GM23338 (cell line): ENCODE measurements at regions not wholly inside any gene's neighbourhood (a gene's known extent, or its start where the extent isn't known, plus 50 kb on each side); places are given as distances from the start of the nearest gene placed in this dataset.

Experiments
- ATAC-seq: fragments of 200-7000 bp; cut with Tn5 transposase; 3 replicates; pipeline ENCODE4 v1.9.1; 2020
- DNase-seq: peaks from one replicate; pipeline ENCODE4 v3.0.0-alpha.2; 2015; ENCODE audit warnings: low spot score
- H2AFZ ChIP-seq: fragments of 200-600 bp; sonication (generic); 2 replicates; pipeline ENCODE4 v1.8.0; 2016; ENCODE audit warnings: antibody characterized with exemption, mild to moderate bottlenecking, moderate library complexity
- H3F3A ChIP-seq: fragments of 200-600 bp; sonication (generic); replicated peaks from 2 replicates; pipeline ENCODE4 v1.8.0; 2017; ENCODE audit warnings: antibody characterized with exemption, mixed run types, low read depth
- H3K27ac ChIP-seq: fragments of 200-600 bp; sonication (generic); 2 replicates; pipeline ENCODE4 v1.6.1; 2016; ENCODE audit warnings: low read depth
- H3K27me3 ChIP-seq: fragments of 200-600 bp; sonication (generic); 2 replicates; pipeline ENCODE4 v1.8.0; 2016; ENCODE audit warnings: mild to moderate bottlenecking, mixed run types, moderate library complexity; ENCODE audit not compliant: insufficient read depth
- H3K36me3 ChIP-seq: fragments of 200-600 bp; sonication (generic); 2 replicates; pipeline ENCODE4 v1.8.0; 2016; ENCODE audit warnings: mild to moderate bottlenecking; ENCODE audit not compliant: insufficient read depth
- H3K4me1 ChIP-seq: fragments of 200-600 bp; sonication (generic); 2 replicates; pipeline ENCODE4 v1.8.0; 2016; ENCODE audit warnings: mild to moderate bottlenecking, moderate library complexity; ENCODE audit not compliant: insufficient read depth
- H3K4me2 ChIP-seq: fragments of 200-600 bp; sonication (generic); 2 replicates; pipeline ENCODE4 v1.7.1; 2017; ENCODE audit warnings: mixed run types
- H3K4me3 ChIP-seq: fragments of 200-600 bp; sonication (generic); 2 replicates; pipeline ENCODE4 v1.6.1; 2016; ENCODE audit warnings: mixed run types
- H3K79me2 ChIP-seq: fragments of 200-600 bp; sonication (generic); replicated peaks from 2 replicates; pipeline ENCODE4 v1.8.0; 2017; ENCODE audit warnings: mild to moderate bottlenecking; ENCODE audit not compliant: insufficient read depth
- H3K9me2 ChIP-seq: fragments of 200-600 bp; sonication (generic); 2 replicates; pipeline ENCODE4 v1.8.0; 2017; ENCODE audit not compliant: insufficient read depth
- H4K20me1 ChIP-seq: fragments of 200-600 bp; sonication (generic); replicated peaks from 2 replicates; pipeline ENCODE4 v1.8.0; 2017; ENCODE audit warnings: mild to moderate bottlenecking; ENCODE audit not compliant: insufficient read depth
- H3K27ac Mint-ChIP-seq: 2 replicates; pipeline ENCODE4 v1.8.0; 2020; ENCODE audit warnings: inconsistent platforms, mild to moderate bottlenecking, moderate library complexity, mixed read lengths
- H3K27me3 Mint-ChIP-seq: 3 replicates; pipeline ENCODE4 v1.8.0; 2022; ENCODE audit warnings: low read depth, mild to moderate bottlenecking, moderate library complexity, mixed read lengths, inconsistent platforms; ENCODE audit not compliant: insufficient read depth, poor library complexity
- H3K36me3 Mint-ChIP-seq: 3 replicates; pipeline ENCODE4 v1.8.0; 2021; ENCODE audit warnings: low read depth, mild to moderate bottlenecking, inconsistent platforms, moderate library complexity, mixed read lengths
- H3K4me1 Mint-ChIP-seq: 3 replicates; pipeline ENCODE4 v1.8.0; 2020; ENCODE audit warnings: mild to moderate bottlenecking, inconsistent platforms, mixed read lengths
- H3K4me3 Mint-ChIP-seq: 3 replicates; pipeline ENCODE4 v1.8.0; 2021; ENCODE audit warnings: moderate library complexity, mild to moderate bottlenecking, inconsistent platforms, mixed read lengths
- H3K9me3 Mint-ChIP-seq: 3 replicates; pipeline ENCODE4 v1.8.0; 2020; ENCODE audit warnings: moderate library complexity, mild to moderate bottlenecking, inconsistent platforms, mixed read lengths
- CREB1 ChIP-seq: fragments of 250-450 bp; sonication (Bioruptor Pico); IDR thresholded peaks from 2 replicates; pipeline ENCODE4 v1.5.0; 2020; ENCODE audit warnings: low read depth, mild to moderate bottlenecking, moderate library complexity
- NANOG ChIP-seq: IDR thresholded peaks from 2 replicates; pipeline ENCODE4 v1.6.1; 2016; ENCODE audit warnings: antibody characterized with exemption, borderline replicate concordance
- POLR2AphosphoS5 ChIP-seq: IDR thresholded peaks from 2 replicates; pipeline ENCODE4 v1.6.1; 2016; ENCODE audit warnings: antibody characterized with exemption, low read depth
- REST ChIP-seq: IDR thresholded peaks from one replicate; pipeline ENCODE4 v1.6.1; 2018; ENCODE audit warnings: antibody characterized with exemption; ENCODE audit not compliant: unreplicated experiment
- ZNF462 ChIP-seq: fragments of 250-450 bp; sonication (Bioruptor Pico); IDR thresholded peaks from 2 replicates; pipeline ENCODE4 v1.5.0; 2020; ENCODE audit warnings: mild to moderate bottlenecking, moderate library complexity
- TF ChIP-seq, protein P1 (sequence below), 2 experiments: fragments of 200-600 bp in 1 of 2; sonication (generic) in 1 of 2; conservative IDR thresholded peaks; 2 replicates each; pipeline versions ENCODE4 v1.5.1 to v1.6.1; 2016 to 2017; ENCODE audit warnings: antibody characterized with exemption in 2 of 2, low read depth in 2 of 2, mild to moderate bottlenecking in 2 of 2, moderate library complexity in 1 of 2

DNA sequence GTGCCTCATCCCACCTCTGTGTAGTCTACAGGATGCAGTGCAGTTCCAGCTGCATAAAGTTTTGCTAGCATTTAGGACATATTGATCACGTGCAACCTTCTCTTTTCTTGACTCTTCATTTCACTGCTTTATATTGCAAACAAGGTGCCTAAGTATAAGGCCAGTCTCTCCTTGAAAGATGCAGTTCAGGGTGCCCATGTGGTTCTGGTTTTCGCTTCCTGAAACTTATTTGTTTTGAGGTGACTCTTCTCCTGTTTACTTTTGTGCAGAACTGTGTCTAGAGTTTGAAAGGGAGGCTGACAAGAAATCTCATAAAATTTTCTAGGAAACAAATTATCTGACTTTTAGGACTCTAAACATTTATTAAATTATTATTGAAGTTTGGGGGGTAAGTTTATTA, 189.9 kb downstream of the UBE2E3 start:
- H3K4me1 Mint-ChIP-seq: peaks cover 13% of the 10 kb centered on the region
- Histone ChIP-seq H3K27me3 (no peaks in the 10 kb centered on the region), H3K9me2 (no peaks in the 10 kb centered on the region; the same call in 1 of the 2 replicates), H3K4me3 (no peak overlapping the region), H3K4me2 (no peak overlapping the region), H3K36me3 (no peaks in the 10 kb centered on the region), H3K79me2 (no peaks in the 10 kb centered on the region), H3F3A (no peaks in the 10 kb centered on the region), H4K20me1 (no peaks in the 10 kb centered on the region), H3K4me1 (peaks cover 14% of the 10 kb centered on the region), H2AFZ (peak overlapping the region; percentile 43; the same call in 1 of the 2 replicates), H3K27ac (no peak overlapping the region)
- H3K27ac Mint-ChIP-seq: no peak overlapping the region
- no peak for TF ChIP-seq CREB1 (CRISPR knock-in tag)
- TF ChIP-seq, protein P1, sequence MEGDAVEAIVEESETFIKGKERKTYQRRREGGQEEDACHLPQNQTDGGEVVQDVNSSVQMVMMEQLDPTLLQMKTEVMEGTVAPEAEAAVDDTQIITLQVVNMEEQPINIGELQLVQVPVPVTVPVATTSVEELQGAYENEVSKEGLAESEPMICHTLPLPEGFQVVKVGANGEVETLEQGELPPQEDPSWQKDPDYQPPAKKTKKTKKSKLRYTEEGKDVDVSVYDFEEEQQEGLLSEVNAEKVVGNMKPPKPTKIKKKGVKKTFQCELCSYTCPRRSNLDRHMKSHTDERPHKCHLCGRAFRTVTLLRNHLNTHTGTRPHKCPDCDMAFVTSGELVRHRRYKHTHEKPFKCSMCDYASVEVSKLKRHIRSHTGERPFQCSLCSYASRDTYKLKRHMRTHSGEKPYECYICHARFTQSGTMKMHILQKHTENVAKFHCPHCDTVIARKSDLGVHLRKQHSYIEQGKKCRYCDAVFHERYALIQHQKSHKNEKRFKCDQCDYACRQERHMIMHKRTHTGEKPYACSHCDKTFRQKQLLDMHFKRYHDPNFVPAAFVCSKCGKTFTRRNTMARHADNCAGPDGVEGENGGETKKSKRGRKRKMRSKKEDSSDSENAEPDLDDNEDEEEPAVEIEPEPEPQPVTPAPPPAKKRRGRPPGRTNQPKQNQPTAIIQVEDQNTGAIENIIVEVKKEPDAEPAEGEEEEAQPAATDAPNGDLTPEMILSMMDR (conservative IDR thresholded peaks at IDR 0.05; ENCODE audit: low read depth in 2 of 2): no peak
- TF ChIP-seq ZNF462 (CRISPR knock-in tag): no peak
- no peak for TF ChIP-seq NANOG
- no peak for TF ChIP-seq POLR2AphosphoS5
- no peak for TF ChIP-seq REST
- no peak overlapping the region for H3K4me3 Mint-ChIP-seq
- H3K36me3 Mint-ChIP-seq: peaks cover 26% of the 10 kb centered on the region; the same call in 2 of the 3 replicates
- peaks cover 26% of the 10 kb centered on the region for H3K9me3 Mint-ChIP-seq
- DNase-seq: no peak
- ATAC-seq: no peak
- H3K27me3 Mint-ChIP-seq: no peaks in the 10 kb centered on the region
